Amygdala (tissue), 56 donors: ENCODE measurements at regions not wholly inside any gene's neighbourhood (a gene's known extent, or its start where the extent isn't known, plus 50 kb on each side); places are given as distances from the start of the nearest gene placed in this dataset.
"Not testable (repeated sequence)": the region's sequence is repeated elsewhere in the genome, so short reads cannot be mapped to it uniquely, and the experiment has no call there.

Experiments
- DNase-seq, 56 donors: peaks; one replicate each; lab custom pipeline; 2025; lab: John Stamatoyannopoulos, UW

DNA sequence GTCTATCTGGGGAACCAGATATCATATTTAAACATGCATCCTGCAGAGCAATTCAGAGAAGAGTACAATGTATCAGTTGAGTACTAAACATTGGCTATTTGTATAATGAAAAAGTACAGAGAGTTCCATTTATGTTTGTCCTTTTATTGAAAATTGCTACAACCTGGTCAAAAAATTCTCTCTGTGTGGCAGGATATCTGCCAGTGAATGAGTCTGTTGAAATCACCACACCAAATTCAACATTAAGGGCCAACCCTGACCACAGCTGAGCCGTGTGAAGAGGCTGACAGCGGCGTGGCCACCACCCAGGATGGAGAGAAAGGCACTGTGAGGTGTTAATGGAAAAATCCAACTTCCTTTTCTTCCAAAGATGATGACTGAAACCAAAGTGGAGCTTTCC is 422.7 kb upstream of the PIK3R1 start:
- DNase-seq: no peak

DNA sequence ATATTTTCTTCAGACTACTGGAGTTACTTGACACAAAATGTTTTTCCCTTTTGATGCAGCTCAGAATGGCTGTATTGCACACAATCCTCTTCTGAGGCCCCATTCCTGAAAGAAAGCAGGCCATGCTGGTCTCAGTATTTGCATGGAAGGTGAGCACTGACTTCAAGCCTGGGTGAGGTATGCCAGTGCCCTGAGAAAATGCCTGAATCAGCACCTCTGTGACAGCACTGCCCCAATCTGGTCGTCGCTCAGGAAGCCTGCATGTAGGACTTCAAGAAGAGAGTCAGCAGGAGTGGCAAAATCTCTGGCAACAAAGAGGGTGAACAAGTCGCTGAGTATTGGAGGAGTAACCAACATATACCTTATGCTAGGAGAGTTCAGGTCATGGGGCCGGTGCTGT is 425.2 kb upstream of the PIK3R1 start:
- no peak for DNase-seq

DNA sequence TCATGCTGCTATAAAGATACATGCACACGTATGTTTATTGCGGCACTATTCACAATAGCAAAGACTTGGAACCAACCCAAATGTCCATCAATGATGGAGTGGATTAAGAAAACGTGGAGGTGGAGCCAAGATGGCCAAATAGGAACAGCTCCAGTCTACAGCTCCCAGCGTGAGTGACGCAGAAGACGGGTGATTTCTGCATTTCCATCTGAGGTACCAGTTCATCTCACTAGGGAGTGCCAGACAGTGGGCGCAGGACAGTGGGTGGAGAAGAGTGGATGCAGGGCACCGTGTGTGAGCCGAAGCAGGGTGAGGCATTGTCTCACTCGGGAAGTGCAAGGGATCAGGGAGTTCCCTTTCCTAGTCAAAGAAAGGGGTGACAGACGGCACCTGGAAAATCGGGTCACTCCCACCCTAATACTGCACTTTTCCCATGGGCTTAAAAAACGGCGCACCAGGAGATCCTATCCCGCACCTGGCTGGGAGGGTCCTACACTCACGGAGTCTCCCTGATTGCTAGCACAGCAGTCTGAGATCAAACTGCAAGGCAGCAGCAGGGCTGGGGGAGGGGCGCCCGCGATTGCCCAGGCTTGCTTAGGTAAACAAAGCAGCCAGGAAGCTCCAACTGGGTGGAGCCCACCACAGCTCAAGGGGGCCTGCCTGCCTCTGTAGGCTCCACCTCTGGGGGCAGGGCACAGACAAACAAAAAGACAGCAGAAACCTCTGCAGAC is 435.5 kb upstream of the PIK3R1 start:
- not testable (repeated sequence) for DNase-seq

DNA sequence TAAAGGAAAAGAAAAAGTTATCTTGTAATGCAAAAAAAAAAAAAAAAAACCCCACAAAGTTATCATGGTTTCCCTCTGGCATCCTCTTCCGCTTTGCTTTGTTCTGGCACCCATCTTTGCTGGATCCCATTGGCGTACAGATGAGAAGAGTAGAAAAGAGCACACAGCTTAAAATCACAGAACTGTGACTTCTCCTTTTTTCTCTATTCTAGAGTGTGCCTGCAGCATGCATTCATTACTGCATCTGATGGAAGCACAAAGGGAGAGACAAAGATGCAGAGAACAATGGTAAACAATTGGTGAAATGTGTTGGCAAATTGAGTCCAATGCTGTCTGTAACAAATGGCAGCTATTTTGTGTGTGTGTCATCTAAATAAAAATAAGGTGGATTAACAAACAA is 440.8 kb upstream of the PIK3R1 start:
- no peak for DNase-seq

DNA sequence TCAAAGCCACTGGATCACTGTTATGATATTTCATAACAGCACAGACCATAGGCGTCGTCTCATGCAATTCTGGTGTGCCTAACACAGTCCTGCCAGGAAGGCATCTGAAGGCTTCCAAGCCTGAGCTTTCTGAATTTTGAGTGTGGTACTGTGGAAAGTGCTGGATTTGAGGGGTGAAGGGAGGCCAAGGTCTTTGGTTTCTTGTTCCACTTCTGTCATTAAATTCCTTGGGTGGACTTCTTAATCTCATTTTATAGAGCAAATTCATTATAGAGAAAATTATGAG is 441.3 kb upstream of the PIK3R1 start:
- DNase-seq: peak in 4 of 56 donors; percentile 1 to 13 (median 2)

DNA sequence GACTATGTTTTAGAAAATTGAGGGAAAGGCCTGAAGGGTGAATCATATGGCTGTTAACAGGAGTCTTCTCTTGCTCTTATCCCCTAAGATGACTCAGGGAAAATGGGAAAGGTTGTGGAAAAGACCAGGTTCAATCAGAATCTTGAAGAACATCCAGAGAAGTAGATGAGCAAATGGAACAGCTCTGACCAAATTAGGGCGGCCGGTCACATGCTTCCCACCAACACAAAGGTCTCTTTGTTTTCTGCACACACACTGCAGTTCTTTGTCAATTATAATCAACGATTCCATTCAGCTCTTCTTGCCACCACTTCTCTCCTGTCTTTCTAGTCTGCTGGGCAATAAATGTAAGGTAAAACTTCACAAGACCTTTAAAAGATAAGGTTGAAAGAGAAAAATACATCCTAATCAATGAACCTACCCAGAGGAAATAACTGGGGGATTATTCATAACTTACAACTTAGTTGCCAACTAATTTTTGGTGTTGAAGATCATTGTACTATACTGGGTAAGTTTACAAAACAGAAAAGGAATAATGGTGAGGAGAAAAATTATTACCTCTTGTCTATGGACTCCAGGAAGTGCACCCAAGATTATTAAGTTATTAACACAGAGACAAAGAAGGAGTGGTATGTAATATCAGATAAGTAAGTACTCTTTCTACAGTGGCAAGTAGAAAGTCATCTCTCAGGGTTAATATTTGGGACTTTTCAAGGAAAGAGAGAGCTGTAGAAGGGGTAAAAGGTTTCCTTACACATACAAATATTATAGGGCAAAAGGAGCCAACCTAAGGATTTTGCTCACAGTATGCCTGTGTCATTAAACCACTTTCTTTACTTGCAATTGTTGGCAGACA is 441.9 kb upstream of the PIK3R1 start:
- peak in 53 of 56 donors; percentile 9 to 93 (median 63) for DNase-seq

DNA sequence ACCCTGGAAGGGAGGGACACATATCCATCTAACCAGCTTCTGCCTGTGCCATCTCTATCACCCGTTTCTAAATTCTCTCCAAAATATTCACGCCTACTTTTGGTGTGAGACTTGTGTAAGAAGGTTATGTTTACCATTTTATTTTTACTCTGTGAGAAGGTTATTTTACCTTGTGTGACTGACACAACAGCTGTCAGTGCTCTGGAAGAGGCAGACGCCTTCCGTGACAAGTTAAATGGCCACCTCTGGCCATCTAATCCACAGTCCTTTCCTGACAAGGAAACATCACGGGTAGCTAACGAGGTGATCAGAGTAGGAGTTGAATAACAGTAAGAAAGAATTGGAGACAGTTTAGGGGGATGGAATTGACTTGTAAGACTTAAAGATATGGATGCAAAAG is 443.8 kb upstream of the PIK3R1 start:
- DNase-seq: no peak

DNA sequence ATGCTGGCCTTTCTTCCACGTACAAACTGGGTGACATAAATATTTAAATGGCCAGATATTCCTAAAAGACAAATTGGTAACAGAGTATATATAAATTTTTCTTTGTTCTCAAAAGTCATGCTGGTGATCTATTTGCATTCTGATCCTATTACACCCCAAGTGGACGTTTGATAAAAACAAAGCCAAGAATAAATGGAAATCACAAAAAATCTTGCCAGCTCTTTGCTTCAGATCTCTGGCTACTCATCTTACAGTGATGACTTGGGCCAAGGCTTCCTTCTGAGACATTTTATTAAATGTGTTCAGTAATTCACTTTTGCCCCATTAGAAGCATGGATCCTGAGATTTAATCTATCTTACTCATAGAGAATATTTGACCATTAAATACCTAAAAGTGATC is 444.3 kb upstream of the PIK3R1 start:
- no peak for DNase-seq

DNA sequence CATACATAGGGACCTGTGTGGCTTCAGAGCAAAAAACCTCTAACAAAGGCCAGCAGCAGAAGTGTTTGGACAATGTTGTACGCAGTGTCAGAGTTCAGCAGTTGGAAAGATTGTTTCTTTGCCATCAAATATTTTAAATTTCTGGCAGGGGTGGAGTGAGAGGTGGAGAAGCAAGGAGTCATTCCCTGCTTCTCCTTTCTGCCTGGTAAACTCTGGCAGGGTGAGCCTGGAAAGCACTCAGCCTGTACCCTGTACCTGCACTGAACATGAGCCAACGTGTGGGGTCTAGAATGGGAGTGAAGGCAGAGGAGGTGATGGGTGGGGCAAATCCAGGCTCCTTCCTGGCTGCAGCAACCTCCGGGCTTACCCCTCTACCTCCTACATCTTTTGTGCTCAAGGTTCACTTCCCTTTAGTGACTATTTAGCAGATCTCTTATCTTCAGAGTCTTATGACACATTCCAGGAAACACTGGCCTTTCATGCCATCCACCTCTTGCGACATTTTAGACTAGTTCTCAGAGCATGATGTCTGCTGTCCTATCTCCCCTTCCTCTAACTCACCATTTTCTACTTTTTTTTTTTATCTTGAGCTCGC is 445.0 kb upstream of the PIK3R1 start:
- DNase-seq: no peak

DNA sequence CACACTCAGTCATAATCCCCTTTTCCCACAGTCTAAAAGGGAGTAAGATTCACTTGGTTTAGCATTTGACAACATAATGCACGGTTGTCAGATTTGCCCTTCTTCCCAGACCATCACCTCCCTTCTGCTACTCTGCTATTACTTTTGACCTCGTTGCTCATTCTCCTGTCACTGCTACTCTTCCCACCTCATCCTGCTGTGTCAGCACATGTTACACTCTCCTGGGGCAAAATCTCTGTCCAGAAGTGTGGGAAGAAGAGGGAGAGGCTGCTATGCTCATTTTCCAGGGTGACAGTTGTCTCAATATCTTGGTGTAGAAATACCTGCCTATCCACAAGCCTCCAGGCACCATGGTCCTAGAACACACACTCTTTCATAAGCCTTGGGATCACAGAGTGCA is 449.9 kb upstream of the PIK3R1 start:
- no peak for DNase-seq

DNA sequence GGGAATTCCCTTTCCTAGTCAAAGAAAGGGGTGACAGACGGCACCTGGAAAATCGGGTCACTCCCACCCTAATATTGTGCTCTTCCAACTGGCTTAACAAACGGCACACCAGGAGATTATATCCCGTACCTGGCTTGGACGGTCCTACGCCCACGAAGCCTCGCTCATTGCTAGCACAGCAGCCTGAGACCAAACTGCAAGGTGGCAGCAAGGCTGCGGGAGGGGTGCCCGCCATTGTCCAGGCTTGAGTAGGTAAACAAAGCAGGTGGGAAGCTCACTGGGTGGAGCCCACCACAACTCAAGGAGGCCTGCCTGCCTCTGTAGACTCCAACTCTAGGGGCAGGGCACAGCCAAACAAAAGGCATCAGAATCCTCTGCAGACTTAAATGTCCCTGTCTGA is 457.8 kb upstream of the PIK3R1 start:
- DNase-seq: not testable (repeated sequence)

DNA sequence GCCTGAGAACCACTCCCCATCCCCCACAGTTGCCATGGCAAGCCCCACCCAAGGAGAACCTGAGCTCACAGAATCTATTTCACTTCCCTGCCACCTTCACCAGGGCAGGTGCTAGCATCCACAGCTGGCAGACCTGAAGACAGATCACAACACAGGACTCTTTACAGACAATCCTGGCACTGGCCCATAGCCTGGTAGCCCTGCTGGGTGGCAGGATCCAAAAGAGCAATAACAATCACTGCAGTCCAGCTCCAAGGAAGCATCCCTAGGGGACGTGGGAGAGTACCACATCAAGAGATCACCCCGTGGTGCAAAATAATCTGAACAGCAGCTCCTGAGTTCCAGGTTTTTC is 463.2 kb upstream of the PIK3R1 start:
- DNase-seq: no peak

DNA sequence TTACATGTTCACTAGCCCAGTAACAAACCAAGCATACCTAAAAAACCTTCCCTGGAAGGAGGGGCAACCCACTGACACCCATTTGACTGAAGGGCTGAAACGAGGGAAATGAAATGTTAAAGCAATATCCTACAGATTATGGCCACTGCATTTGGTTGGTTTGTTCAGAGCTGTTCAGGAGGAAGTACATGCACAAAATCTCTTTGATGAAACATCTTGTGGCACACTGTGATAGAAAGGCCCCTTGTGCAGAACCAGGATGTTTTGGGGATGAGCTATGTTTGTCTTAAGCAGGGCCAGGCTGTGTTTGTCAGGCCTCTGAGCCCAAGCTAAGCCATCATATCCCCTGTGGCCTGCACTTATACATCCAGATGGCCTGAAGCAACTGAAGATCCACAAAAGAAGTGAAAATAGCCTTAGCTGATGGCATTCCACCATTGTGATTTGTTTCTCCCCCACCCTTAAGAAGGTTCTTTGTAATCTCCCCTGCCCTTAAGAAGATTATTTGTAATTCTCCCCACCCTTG is 467.3 kb upstream of the PIK3R1 start:
- DNase-seq: no peak

DNA sequence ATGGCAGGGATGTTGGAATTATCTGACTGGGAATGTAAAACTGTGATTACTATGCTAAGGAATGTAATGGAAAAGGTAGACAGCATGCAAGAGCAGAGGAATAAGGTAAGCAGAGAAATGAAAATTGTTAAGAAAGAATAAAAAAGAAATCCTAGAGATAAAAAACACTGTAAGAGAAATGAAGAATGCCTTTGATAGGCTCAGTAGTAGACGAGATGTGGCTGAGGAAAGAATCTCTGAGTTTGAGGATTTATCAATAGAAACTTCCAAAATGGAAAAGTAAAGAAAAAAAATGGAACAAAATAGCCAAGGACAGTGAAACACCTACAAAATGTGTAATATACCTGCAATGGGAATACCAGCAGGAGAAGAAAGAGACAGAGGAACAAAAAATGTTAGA is 468.5 kb upstream of the PIK3R1 start:
- DNase-seq: no peak

DNA sequence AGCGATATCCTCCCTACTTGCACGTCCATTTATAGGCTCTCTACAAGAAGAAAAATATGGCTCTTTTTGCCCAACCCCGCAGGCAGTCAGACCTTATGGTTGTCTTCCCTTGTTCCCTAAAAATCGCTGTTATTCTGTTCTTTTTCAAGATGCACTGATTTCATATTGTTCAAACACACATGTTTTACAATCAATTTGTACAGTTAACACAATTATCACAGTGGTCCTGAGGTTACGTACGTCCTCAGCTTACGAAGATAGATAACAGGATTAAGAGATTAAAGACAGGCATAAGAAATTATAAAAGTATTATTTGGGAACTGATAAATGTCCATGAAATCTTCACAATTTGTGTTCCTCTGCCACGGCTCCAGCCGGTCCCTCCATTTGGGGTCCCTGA is 468.9 kb upstream of the PIK3R1 start:
- not testable (repeated sequence) for DNase-seq

DNA sequence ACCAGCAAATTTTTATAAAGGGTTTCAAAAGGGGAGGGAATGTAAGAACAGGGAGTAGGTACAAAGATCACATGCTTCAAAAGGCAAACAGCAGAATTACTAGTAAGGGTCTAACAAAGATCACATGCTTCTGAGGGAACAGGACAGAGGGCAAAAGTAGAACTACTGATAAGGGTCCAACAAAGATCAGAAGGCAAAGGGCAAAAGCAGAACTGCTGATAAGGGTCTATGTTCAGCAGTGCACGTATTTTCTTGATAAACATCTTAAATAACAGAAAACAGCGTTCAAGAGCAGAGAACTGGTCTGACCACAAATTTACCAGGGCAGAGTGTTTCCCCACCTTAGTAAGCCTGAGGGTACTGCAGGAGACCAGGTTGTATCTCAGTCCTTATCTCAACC is 469.5 kb upstream of the PIK3R1 start:
- no peak for DNase-seq

DNA sequence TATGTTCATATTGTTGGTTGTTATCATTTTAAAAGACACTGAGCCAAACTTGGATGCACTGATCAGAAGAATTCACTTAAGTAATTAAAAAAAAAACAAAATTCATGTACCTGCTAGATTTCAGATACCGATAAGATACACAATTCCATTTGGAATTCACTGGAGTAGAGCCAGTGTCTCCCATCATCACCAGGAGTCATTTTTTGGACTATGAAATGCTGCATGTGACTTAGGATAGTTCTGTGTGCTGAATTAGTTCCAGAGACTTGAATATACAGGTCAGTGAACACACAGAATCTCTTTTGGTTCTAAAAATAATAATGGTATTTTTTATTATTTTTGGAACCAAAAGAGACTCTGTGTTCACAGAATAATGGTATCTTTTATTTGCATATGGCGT is 482.6 kb upstream of the PIK3R1 start:
- DNase-seq: no peak

DNA sequence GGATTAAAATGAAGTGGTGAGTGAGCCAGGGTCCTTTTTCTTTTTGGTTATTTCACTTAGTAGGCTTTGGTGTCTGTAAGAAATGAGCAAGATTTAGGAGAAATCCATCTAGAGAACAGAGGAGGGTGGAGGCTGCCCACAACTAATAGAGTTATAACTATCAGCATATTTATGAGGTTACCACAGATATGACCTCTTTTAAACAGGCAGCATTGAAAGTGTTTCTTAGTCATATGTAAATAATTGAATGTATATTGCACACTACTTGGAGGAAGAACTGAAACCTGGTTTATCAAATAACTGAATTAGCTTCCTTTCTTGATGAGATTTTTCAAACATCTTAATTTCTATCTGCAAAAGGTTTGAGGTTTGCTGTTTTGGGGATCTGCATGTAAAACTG is 483.1 kb upstream of the PIK3R1 start:
- no peak for DNase-seq

DNA sequence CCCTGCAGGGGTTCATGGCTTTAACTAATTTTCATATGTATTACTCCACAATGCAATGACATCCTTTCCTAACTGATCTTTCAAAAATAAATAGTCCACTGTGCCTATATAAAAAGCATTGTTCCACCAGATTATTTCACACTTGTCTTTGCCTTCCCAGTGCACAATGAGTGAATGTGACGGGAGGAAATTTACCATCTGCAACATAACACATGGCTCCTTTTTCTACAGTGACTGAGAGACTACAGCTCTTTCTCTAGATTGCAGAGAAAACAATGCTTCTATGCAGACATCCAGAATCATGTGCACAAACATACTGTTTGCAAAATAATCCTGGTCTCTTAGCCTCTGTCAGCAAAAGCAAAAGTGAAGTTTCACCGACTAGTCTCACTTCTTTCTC is 483.7 kb upstream of the PIK3R1 start:
- DNase-seq: peak in 12 of 56 donors; percentile 4 to 71 (median 40)

DNA sequence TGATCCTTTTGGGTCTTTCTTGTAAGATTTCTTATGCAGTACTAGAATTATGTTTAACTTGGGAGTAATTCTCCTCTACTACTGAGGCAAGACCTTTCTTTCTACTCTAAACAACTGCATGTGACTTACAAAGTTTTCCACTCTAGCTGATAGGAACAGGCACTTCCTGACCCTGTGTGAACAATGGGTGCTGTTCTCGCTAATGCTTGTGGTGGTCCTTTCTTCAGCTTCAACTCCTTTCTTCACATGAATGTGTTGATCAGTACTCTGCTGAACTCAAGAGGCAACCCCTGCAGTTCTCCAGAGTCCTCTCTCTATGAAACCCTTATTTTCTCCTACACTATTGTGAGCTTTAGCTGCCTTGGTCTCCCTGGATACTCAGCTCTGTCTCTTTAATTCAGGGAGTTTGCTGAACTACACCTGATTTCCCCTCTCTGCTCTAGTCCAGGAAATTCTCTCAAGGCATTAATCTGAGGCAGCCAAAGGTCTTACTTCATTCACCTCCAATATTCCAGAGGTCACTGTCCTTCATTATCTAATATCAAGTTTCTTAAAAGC is 484.6 kb upstream of the PIK3R1 start:
- no peak for DNase-seq

DNA sequence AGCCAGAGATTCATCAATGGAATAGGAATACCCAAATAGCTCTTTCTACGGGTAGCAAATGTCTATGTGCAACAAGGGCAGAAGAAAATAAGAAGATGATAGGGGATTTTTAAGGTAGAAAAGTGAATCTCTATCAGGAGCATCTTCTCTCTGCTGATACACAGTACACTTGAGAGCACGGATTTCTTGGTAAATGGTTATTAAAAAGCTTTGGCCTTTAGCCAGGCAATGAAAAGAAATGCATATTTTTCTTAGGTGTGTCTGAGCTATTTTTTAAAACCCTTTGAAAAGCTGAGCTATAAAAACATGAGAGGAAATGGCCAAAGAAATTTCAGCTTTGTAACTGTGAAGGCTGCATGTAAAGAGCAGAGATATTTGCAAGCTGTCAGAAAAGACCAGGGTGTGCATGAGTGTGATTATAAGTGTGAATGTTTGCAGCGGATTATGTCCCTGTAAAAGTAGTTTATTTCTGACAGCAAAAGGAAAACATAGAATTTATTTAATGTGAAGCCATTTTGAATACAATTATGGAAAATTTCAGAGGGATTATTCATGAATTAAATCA is 487.1 kb upstream of the PIK3R1 start:
- DNase-seq: no peak
